Hepatocyte (in vitro differentiated cells): ENCODE measurements at regions not wholly inside any gene's neighbourhood (a gene's known extent, or its start where the extent isn't known, plus 50 kb on each side); places are given as distances from the start of the nearest gene placed in this dataset.

Source experiments
- EZH2 ChIP-seq: fragments of 200-600 bp; sonication (generic); IDR thresholded peaks from 2 replicates; pipeline ENCODE4 v1.6.1; 2016; ENCODE audit warnings: antibody characterized with exemption, mild to moderate bottlenecking, borderline replicate concordance
- EZH2phosphoT487 ChIP-seq: fragments of 200-600 bp; sonication (generic); IDR thresholded peaks from one replicate; pipeline ENCODE4 v1.6.1; 2018; ENCODE audit warnings: antibody characterized with exemption, mild to moderate bottlenecking, low read depth, moderate library complexity; ENCODE audit not compliant: unreplicated experiment, severe bottlenecking
- TF ChIP-seq, protein P1 (sequence below): fragments of 200-600 bp; sonication (generic); IDR thresholded peaks from 2 replicates; pipeline ENCODE4 v1.5.1; 2016; ENCODE audit warnings: antibody characterized with exemption, mild to moderate bottlenecking; ENCODE audit not compliant: poor library complexity

DNA sequence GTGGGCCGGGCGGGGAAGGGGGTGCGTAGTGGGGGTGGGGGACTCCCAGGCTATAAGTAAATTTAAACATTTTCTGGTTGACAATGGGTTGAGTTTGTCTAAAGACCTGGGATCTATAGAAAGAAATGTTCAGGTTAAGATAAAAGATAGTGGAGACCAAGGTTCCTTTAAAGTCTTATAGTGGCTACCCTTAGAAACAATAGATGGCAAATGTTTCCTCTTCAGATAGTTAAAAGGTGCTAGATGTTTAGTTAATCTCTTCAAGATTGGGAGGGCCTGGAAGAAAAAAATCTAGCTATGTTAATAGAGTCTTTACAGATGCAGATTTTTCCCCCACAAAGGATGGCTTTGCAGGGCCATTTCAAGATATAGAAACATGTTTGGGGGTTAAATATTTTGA, 446.4 kb upstream of the FKBP1C start:
- no peak for TF ChIP-seq EZH2
- no peak for TF ChIP-seq EZH2phosphoT487
- TF ChIP-seq, protein P1, sequence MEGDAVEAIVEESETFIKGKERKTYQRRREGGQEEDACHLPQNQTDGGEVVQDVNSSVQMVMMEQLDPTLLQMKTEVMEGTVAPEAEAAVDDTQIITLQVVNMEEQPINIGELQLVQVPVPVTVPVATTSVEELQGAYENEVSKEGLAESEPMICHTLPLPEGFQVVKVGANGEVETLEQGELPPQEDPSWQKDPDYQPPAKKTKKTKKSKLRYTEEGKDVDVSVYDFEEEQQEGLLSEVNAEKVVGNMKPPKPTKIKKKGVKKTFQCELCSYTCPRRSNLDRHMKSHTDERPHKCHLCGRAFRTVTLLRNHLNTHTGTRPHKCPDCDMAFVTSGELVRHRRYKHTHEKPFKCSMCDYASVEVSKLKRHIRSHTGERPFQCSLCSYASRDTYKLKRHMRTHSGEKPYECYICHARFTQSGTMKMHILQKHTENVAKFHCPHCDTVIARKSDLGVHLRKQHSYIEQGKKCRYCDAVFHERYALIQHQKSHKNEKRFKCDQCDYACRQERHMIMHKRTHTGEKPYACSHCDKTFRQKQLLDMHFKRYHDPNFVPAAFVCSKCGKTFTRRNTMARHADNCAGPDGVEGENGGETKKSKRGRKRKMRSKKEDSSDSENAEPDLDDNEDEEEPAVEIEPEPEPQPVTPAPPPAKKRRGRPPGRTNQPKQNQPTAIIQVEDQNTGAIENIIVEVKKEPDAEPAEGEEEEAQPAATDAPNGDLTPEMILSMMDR: no peak
